Parathyroid adenoma (tissue), 2 donors: ENCODE measurements at regions not wholly inside any gene's neighbourhood (a gene's known extent, or its start where the extent isn't known, plus 50 kb on each side); places are given as distances from the start of the nearest gene placed in this dataset.

Experiments used
- H2AFZ ChIP-seq: fragments of 300-600 bp; sonication (generic); one replicate; pipeline ENCODE4 v1.7.0; 2017; ENCODE audit warnings: antibody characterized with exemption, mild to moderate bottlenecking
- H3K27ac ChIP-seq: fragments of 300-600 bp; sonication (generic); one replicate; pipeline ENCODE4 v1.7.0; 2017
- H3K27me3 ChIP-seq: fragments of 300-600 bp; sonication (generic); one replicate; pipeline ENCODE4 v1.7.0; 2017; ENCODE audit warnings: low read length; ENCODE audit not compliant: control insufficient read depth, insufficient read depth
- H3K36me3 ChIP-seq: fragments of 300-600 bp; sonication (generic); one replicate; pipeline ENCODE4 v1.7.0; 2017; ENCODE audit warnings: low read length; ENCODE audit not compliant: control insufficient read depth, insufficient read depth
- H3K4me1 ChIP-seq: fragments of 300-600 bp; sonication (generic); one replicate; pipeline ENCODE4 v1.7.0; 2017; ENCODE audit warnings: control low read depth
- H3K4me2 ChIP-seq: fragments of 300-600 bp; sonication (generic); one replicate; pipeline ENCODE4 v1.7.0; 2017; ENCODE audit warnings: low read length
- H3K4me3 ChIP-seq: fragments of 300-600 bp; sonication (generic); one replicate; pipeline ENCODE4 v1.7.0; 2017; ENCODE audit warnings: low read depth, low read length
- H3K79me2 ChIP-seq: fragments of 300-600 bp; sonication (generic); one replicate; pipeline ENCODE4 v1.7.0; 2017; ENCODE audit warnings: control low read depth
- H3K9ac ChIP-seq: fragments of 300-600 bp; sonication (generic); one replicate; pipeline ENCODE4 v1.7.0; 2017; ENCODE audit warnings: mild to moderate bottlenecking
- H3K9me3 ChIP-seq: fragments of 300-600 bp; sonication (generic); one replicate; pipeline ENCODE4 v1.7.0; 2017; ENCODE audit warnings: low read length; ENCODE audit not compliant: control insufficient read depth
- TF ChIP-seq, protein P1 (sequence below): fragments of 300-600 bp; sonication (generic); IDR thresholded peaks from one replicate; pipeline ENCODE4 v1.7.0; 2017; ENCODE audit warnings: antibody characterized with exemption, mild to moderate bottlenecking
- donor health status: primary hyperparathyroidism.

DNA sequence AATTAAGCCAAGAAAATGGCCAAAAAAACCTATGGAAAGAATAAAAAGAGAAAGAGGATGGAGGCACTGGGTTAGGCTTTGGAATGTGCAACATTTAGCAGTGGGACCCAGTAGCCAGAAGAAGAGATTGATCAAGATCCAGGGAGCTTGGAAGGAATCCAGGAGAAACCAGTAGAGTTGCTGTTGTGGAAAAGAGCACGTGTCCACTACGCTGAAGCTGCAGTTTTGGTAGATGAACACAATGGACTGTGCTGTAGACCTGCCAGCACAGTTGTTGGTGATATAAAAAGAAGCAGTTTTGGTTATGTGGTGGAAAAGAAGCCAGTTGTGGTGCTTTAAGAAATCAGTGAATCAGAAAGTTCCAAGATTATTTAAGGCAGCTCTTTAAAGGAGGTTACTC lies 802.2 kb upstream of the POM121L12 start:
- Histone ChIP-seq H3K9ac (no peak overlapping the region), H3K36me3 (no peaks in the 10 kb centered on the region), H3K9me3 (no peaks in the 10 kb centered on the region), H3K79me2 (no peaks in the 10 kb centered on the region), H3K4me1 (no peaks in the 10 kb centered on the region), H2AFZ (no peak overlapping the region), H3K4me2 (no peak overlapping the region), H3K27me3 (no peaks in the 10 kb centered on the region), H3K27ac (no peak overlapping the region), H3K4me3 (no peak overlapping the region)
- TF ChIP-seq, protein P1, sequence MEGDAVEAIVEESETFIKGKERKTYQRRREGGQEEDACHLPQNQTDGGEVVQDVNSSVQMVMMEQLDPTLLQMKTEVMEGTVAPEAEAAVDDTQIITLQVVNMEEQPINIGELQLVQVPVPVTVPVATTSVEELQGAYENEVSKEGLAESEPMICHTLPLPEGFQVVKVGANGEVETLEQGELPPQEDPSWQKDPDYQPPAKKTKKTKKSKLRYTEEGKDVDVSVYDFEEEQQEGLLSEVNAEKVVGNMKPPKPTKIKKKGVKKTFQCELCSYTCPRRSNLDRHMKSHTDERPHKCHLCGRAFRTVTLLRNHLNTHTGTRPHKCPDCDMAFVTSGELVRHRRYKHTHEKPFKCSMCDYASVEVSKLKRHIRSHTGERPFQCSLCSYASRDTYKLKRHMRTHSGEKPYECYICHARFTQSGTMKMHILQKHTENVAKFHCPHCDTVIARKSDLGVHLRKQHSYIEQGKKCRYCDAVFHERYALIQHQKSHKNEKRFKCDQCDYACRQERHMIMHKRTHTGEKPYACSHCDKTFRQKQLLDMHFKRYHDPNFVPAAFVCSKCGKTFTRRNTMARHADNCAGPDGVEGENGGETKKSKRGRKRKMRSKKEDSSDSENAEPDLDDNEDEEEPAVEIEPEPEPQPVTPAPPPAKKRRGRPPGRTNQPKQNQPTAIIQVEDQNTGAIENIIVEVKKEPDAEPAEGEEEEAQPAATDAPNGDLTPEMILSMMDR = no peak

DNA sequence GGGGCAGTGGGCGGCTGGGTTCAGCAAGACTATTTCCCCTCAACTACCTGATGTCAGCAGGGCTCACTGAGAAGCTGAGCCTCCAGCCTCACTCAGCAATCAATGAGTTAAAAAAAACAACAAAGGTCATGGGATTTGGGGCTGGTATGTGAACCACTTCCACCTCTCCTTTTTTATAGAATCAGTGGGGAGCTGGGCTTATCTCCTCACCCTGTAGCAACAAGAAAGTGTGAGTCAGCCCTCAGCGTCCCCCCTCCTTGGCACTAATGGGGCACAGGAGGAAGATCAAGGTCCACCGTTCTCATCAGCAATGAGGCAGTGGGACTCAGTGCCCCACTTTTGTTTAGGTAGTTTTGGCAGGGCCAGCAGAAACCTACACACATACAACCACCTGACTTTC lies 823.5 kb upstream of the POM121L12 start:
- Histone ChIP-seq H3K9ac (no peak overlapping the region), H3K9me3 (no peaks in the 10 kb centered on the region), H3K4me3 (no peak overlapping the region), H3K36me3 (no peaks in the 10 kb centered on the region), H3K27me3 (no peaks in the 10 kb centered on the region), H3K27ac (no peak overlapping the region), H2AFZ (no peak overlapping the region), H3K79me2 (no peaks in the 10 kb centered on the region), H3K4me2 (no peak overlapping the region), H3K4me1 (no peaks in the 10 kb centered on the region)
- TF ChIP-seq, protein P1 = no peak

DNA sequence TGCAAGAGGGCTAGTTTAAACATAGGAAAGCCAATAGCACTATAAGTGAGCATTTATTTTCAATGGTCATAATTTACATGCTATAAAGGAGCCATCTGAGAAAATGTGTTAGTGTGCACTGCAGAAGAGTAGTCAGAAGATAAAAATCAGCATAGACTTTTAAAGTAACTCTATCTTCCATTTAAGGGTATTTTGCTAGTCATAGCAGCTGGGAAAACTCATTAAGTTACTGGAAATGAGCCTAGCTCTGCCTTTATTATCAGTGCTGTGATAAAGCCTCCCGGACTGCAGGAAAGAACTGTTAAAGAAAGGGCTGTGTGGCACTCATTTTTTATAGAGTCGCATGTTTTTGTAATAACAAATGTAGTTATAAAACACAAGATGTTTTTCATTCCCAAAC lies 825.8 kb upstream of the POM121L12 start:
- TF ChIP-seq, protein P1 = no peak
- no peak overlapping the region for H3K27ac ChIP-seq
- H3K4me1 ChIP-seq = no peaks in the 10 kb centered on the region
- H3K4me2 ChIP-seq = no peak overlapping the region
- H3K36me3 ChIP-seq = no peaks in the 10 kb centered on the region
- H3K9ac ChIP-seq = no peak overlapping the region
- H3K27me3 ChIP-seq = no peaks in the 10 kb centered on the region
- no peaks in the 10 kb centered on the region for H3K79me2 ChIP-seq
- H3K9me3 ChIP-seq = no peaks in the 10 kb centered on the region
- no peak overlapping the region for H3K4me3 ChIP-seq
- no peak overlapping the region for H2AFZ ChIP-seq

DNA sequence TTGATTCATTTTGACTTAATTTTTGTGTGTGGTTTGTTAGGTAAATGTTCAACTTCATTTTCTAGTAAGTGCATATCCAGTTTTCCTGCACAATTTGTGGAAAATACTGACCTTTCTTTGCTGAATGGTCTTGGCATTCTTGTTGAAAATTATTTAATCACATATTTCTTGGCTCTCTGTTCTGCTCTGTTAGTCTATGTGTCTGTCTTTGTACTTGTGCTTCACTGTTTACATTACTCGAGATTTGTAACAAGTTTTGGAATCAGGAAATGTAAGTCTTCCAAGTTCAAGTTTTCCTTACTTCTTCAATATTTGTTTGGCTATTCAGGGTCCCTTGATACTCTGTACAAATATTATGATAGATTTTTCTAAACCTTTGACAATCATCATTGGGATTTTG lies 838.2 kb upstream of the POM121L12 start:
- TF ChIP-seq, protein P1 = no peak
- Histone ChIP-seq H3K4me3 (no peak overlapping the region), H3K4me1 (no peaks in the 10 kb centered on the region), H3K4me2 (no peak overlapping the region), H3K9ac (no peak overlapping the region), H3K9me3 (no peaks in the 10 kb centered on the region), H3K27ac (no peak overlapping the region), H2AFZ (no peak overlapping the region), H3K27me3 (no peaks in the 10 kb centered on the region), H3K36me3 (no peaks in the 10 kb centered on the region), H3K79me2 (no peaks in the 10 kb centered on the region)

DNA sequence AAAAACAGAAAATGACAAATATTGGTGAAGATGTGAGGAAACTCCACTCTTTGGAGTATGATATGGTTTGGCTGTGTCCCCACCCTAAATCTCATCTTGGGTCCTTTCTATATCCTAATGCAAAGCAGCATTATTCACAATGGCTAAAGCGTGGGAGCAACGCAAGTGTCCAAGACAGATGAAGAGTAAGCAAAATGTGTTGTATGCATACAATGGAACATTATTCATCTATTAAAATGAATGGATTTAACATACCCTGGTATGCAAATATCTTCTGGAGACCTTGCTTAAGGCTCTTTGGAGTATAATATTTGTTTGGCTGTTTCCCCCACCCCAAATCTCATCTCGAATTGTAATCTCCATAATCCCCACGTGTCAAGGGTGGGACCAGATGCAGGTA lies 839.8 kb upstream of the POM121L12 start:
- no peak overlapping the region for H3K27ac ChIP-seq
- H3K9me3 ChIP-seq = no peaks in the 10 kb centered on the region
- no peaks in the 10 kb centered on the region for H3K79me2 ChIP-seq
- no peak overlapping the region for H3K9ac ChIP-seq
- H3K4me1 ChIP-seq = no peaks in the 10 kb centered on the region
- H2AFZ ChIP-seq = no peak overlapping the region
- no peak overlapping the region for H3K4me2 ChIP-seq
- TF ChIP-seq, protein P1 = no peak
- H3K27me3 ChIP-seq = no peaks in the 10 kb centered on the region
- H3K4me3 ChIP-seq = no peak overlapping the region
- no peaks in the 10 kb centered on the region for H3K36me3 ChIP-seq
